Peyer's patch (tissue), 4 donors: ENCODE measurements at regions not wholly inside any gene's neighbourhood (a gene's known extent, or its start where the extent isn't known, plus 50 kb on each side); places are given as distances from the start of the nearest gene placed in this dataset.

Experiments
- DNase-seq, 3 donors: peaks; one replicate each; pipeline ENCODE4 v3.0.0-alpha.2; 2017 to 2019
- H3K27ac ChIP-seq, 4 donors: fragments of 200-600 bp; sonication (generic); one replicate each; pipeline ENCODE4 v1.5.1; 2016 to 2019
- H3K27me3 ChIP-seq, 2 donors: fragments of 200-600 bp; sonication (generic); one replicate each; pipeline ENCODE4 v1.5.1; 2019
- H3K36me3 ChIP-seq, 3 donors: fragments of 200-600 bp; sonication (generic); one replicate each; pipeline ENCODE4 v1.5.1; 2016 to 2019
- H3K4me1 ChIP-seq, 4 donors: fragments of 200-600 bp; sonication (generic); one replicate each; pipeline ENCODE4 v1.5.1; 2016 to 2019
- H3K4me3 ChIP-seq, 4 donors: fragments of 200-600 bp; sonication (generic); 1 replicate in 3 of 4; 2 replicates in 1 of 4; pipeline ENCODE4 v1.5.1; 2016 to 2019; ENCODE audit warnings: mild to moderate bottlenecking in 1 of 4
- H3K9me3 ChIP-seq, 4 donors: fragments of 200-600 bp; sonication (generic); one replicate each; pipeline ENCODE4 v1.5.1; 2016 to 2019; ENCODE audit warnings: mild to moderate bottlenecking in 1 of 4
- POLR2A ChIP-seq, 2 donors: fragments of 450-650 bp; IDR thresholded peaks; one replicate each; pipeline ENCODE4 v1.5.1; 2017; ENCODE audit warnings: antibody characterized with exemption in 2 of 2, mild to moderate bottlenecking in 2 of 2, moderate library complexity in 2 of 2
- TF ChIP-seq, protein P1 (sequence below), 6 experiments: fragments of 450-650 bp in 4 of 6; fragments of 200-600 bp in 2 of 6; sonication (generic) in 1 of 6; IDR thresholded peaks; one replicate each; pipeline ENCODE4 v1.5.1; 2017 to 2019; ENCODE audit warnings: antibody characterized with exemption in 6 of 6, mild to moderate bottlenecking in 3 of 6, moderate library complexity in 1 of 6

DNA sequence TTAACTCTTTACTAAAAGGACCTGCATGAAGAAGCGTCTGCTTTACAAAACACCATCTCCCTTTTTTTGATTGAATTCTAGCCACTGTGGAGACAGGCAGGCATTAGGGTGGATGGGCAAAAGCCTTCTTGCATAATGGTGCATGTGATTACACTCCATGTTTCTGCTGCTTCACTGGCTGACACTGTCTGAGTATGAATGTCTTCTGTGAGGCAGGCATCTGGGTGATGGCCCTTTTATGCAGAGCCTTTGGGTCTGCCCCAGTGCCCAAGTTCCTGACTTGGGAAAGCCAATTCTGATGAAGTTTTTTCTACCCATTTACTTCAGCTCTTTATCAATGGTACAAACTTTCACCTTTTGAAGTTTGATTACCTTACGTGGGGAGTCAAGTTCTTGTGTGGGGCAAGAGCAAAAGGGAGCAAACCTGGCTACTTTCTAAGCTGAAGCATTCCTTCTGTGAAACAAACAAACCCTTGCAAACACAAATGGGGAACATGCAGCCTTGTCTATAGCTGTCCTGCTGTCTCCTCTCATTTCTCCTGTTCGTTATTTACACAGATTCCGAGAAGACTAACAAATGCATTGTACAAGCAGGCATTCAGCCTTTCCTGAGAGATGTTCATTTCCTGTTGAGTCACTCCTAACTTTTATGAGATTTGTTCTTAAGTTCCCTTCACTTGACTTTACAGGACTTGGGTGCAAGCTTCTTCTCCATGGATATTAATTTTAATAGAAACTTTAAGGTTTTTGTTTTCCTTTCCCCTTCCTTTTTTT is 301.9 kb downstream of the TLL1 start:
- no peak overlapping the region for H3K27ac ChIP-seq
- no peaks in the 10 kb centered on the region for H3K9me3 ChIP-seq
- no peaks in the 10 kb centered on the region for H3K4me1 ChIP-seq
- H3K36me3 ChIP-seq: no peaks in the 10 kb centered on the region
- no peak overlapping the region for H3K4me3 ChIP-seq
- TF ChIP-seq POLR2A (IDR thresholded peaks at IDR 0.05): no peak
- TF ChIP-seq, protein P1, sequence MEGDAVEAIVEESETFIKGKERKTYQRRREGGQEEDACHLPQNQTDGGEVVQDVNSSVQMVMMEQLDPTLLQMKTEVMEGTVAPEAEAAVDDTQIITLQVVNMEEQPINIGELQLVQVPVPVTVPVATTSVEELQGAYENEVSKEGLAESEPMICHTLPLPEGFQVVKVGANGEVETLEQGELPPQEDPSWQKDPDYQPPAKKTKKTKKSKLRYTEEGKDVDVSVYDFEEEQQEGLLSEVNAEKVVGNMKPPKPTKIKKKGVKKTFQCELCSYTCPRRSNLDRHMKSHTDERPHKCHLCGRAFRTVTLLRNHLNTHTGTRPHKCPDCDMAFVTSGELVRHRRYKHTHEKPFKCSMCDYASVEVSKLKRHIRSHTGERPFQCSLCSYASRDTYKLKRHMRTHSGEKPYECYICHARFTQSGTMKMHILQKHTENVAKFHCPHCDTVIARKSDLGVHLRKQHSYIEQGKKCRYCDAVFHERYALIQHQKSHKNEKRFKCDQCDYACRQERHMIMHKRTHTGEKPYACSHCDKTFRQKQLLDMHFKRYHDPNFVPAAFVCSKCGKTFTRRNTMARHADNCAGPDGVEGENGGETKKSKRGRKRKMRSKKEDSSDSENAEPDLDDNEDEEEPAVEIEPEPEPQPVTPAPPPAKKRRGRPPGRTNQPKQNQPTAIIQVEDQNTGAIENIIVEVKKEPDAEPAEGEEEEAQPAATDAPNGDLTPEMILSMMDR (IDR thresholded peaks at IDR 0.05): no peak
- no peaks in the 10 kb centered on the region for H3K27me3 ChIP-seq
- no peak for DNase-seq

GRCh38 chr4:166182145-166182544 is 309.1 kb downstream of the TLL1 start:
- DNase-seq: no peak
- TF ChIP-seq, protein P1 (IDR thresholded peaks at IDR 0.05): no peak
- TF ChIP-seq POLR2A (IDR thresholded peaks at IDR 0.05): no peak
- no peak overlapping the region for H3K4me3 ChIP-seq
- H3K9me3 ChIP-seq: no peaks in the 10 kb centered on the region
- H3K27me3 ChIP-seq: no peaks in the 10 kb centered on the region
- H3K4me1 ChIP-seq: no peaks in the 10 kb centered on the region
- no peaks in the 10 kb centered on the region for H3K36me3 ChIP-seq
- H3K27ac ChIP-seq: no peak overlapping the region

DNA sequence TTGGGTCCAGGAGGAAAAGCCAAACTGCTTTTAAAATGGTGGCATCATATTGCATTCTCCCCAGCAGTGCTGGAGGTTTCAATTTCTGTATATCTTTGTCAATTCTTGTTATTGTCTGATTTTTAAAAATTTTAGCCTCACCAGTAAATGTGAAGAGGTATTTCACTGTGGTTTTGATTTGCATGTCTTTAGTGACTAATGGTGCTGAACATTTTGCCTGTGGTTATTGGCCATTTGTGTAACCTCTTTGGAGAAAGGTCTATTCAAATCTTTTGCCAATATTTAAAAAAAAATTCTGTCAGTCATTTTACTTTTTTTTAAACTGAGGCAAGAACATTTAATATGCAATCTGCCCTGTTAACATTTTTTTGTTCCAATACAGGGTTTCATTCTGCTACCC is 322.1 kb downstream of the TLL1 start:
- Histone ChIP-seq H3K4me3 (no peak overlapping the region), H3K27ac (no peak overlapping the region), H3K4me1 (no peaks in the 10 kb centered on the region), H3K27me3 (no peaks in the 10 kb centered on the region), H3K36me3 (no peaks in the 10 kb centered on the region), H3K9me3 (no peaks in the 10 kb centered on the region)
- DNase-seq: no peak
- TF ChIP-seq, protein P1 (IDR thresholded peaks at IDR 0.05): no peak
- no peak for TF ChIP-seq POLR2A (IDR thresholded peaks at IDR 0.05)

DNA sequence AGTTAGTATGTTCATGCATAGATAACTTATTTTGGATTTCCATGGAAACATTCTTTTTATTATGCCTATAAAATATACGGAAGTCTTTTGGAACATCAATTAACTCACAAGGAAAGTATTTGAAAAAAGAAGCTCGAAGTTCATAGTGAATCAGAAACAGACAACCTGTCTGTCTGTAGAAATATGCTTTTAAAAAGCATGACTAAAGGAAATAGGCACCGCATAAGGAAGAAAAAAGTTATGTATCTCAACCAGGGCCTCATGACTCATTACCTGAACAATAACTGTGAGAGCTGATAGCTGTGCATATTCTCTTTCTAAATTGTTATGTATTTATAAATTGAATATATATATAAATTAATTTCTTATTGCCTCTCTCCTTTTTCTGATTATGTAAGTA is 324.1 kb downstream of the TLL1 start:
- no peak overlapping the region for H3K27ac ChIP-seq
- H3K36me3 ChIP-seq: no peaks in the 10 kb centered on the region
- no peaks in the 10 kb centered on the region for H3K9me3 ChIP-seq
- H3K4me3 ChIP-seq: no peak overlapping the region
- no peaks in the 10 kb centered on the region for H3K4me1 ChIP-seq
- DNase-seq: no peak
- no peaks in the 10 kb centered on the region for H3K27me3 ChIP-seq
- TF ChIP-seq POLR2A (IDR thresholded peaks at IDR 0.05): no peak
- TF ChIP-seq, protein P1 (IDR thresholded peaks at IDR 0.05): no peak

DNA sequence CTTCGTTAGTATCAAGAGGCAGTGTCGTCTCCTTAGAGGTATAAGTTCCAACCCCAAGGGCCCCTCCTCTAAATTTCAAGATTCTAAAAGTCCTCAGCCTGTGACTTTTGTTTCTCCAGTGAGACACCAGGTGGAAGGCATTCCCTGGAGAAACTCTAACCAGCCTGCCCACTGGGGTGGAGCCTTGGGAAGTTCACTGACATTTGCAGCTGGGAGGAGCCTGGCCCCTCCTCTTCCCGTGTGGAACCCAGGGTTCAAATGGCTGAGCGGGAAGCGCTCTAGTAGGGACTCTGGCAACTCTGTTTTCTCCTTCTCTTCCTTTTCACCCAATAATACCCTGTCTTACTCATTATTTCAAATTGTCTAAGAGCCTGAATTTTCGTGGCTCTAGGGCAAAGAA is 325.0 kb downstream of the TLL1 start:
- Histone ChIP-seq H3K36me3 (no peaks in the 10 kb centered on the region), H3K4me3 (no peak overlapping the region), H3K9me3 (no peaks in the 10 kb centered on the region), H3K27ac (no peak overlapping the region), H3K27me3 (no peaks in the 10 kb centered on the region), H3K4me1 (no peaks in the 10 kb centered on the region)
- TF ChIP-seq POLR2A (IDR thresholded peaks at IDR 0.05): no peak
- TF ChIP-seq, protein P1 (IDR thresholded peaks at IDR 0.05): no peak
- DNase-seq: no peak
